ENCODE measurements at regions not wholly inside any gene's neighbourhood (a gene's known extent, or its start where the extent isn't known, plus 50 kb on each side); places are given as distances from the start of the nearest gene placed in this dataset.

DNA sequence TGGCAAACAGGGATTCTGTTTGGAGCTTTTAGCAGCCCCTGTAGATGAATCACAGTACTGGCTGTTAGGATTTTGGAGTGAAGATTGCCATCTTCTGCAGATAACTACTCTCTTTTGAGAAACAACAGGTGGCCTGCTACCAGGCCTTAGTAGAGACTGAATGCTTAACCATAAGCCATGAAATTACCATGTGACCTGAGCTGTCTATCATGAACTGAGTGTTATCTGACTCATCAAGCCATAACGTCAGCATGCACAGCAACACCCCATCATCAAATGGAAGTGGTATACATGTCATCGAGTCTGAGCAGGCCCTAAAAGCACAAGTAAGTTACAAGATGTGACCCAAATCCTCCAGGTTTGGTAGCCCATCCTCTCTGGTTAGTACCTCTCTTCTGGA, 132.6 kb downstream of the GPR63 start:
- Mint-ChIP-seq H3K27ac (no peak overlapping the region), H3K9me3 (peaks cover 8% of the 10 kb centered on the region), H3K4me3 (no peak overlapping the region), H3K36me3 (no peaks in the 10 kb centered on the region), H3K27me3 (ENCODE audit: low read depth) (no peaks in the 10 kb centered on the region), H3K4me1 (no peaks in the 10 kb centered on the region)
- DNase-seq (ENCODE audit: low spot score), result no peak
- CTCF ChIA-PET, result no interaction called here
- POLR2A ChIA-PET, result no interaction called here
- no peak for ATAC-seq
- TF ChIP-seq, protein P1, sequence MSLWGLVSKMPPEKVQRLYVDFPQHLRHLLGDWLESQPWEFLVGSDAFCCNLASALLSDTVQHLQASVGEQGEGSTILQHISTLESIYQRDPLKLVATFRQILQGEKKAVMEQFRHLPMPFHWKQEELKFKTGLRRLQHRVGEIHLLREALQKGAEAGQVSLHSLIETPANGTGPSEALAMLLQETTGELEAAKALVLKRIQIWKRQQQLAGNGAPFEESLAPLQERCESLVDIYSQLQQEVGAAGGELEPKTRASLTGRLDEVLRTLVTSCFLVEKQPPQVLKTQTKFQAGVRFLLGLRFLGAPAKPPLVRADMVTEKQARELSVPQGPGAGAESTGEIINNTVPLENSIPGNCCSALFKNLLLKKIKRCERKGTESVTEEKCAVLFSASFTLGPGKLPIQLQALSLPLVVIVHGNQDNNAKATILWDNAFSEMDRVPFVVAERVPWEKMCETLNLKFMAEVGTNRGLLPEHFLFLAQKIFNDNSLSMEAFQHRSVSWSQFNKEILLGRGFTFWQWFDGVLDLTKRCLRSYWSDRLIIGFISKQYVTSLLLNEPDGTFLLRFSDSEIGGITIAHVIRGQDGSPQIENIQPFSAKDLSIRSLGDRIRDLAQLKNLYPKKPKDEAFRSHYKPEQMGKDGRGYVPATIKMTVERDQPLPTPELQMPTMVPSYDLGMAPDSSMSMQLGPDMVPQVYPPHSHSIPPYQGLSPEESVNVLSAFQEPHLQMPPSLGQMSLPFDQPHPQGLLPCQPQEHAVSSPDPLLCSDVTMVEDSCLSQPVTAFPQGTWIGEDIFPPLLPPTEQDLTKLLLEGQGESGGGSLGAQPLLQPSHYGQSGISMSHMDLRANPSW (CRISPR knock-in tag; conservative IDR thresholded peaks at IDR 0.05; ENCODE audit: low read depth), result no peak
- TF ChIP-seq, protein P2, sequence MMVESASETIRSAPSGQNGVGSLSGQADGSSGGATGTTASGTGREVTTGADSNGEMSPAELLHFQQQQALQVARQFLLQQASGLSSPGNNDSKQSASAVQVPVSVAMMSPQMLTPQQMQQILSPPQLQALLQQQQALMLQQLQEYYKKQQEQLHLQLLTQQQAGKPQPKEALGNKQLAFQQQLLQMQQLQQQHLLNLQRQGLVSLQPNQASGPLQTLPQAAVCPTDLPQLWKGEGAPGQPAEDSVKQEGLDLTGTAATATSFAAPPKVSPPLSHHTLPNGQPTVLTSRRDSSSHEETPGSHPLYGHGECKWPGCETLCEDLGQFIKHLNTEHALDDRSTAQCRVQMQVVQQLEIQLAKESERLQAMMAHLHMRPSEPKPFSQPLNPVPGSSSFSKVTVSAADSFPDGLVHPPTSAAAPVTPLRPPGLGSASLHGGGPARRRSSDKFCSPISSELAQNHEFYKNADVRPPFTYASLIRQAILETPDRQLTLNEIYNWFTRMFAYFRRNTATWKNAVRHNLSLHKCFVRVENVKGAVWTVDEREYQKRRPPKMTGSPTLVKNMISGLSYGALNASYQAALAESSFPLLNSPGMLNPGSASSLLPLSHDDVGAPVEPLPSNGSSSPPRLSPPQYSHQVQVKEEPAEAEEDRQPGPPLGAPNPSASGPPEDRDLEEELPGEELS (CRISPR knock-in tag; IDR thresholded peaks at IDR 0.05), result no peak
- TF ChIP-seq, protein P3, sequence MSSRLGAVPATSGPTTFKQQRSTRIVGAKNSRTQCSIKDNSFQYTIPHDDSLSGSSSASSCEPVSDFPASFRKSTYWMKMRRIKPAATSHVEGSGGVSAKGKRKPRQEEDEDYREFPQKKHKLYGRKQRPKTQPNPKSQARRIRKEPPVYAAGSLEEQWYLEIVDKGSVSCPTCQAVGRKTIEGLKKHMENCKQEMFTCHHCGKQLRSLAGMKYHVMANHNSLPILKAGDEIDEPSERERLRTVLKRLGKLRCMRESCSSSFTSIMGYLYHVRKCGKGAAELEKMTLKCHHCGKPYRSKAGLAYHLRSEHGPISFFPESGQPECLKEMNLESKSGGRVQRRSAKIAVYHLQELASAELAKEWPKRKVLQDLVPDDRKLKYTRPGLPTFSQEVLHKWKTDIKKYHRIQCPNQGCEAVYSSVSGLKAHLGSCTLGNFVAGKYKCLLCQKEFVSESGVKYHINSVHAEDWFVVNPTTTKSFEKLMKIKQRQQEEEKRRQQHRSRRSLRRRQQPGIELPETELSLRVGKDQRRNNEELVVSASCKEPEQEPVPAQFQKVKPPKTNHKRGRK (CRISPR knock-in tag; IDR thresholded peaks at IDR 0.05; ENCODE audit: borderline replicate concordance), result no peak
- no peak for TF ChIP-seq ZNF671 (CRISPR knock-in tag; IDR thresholded peaks at IDR 0.05)
- TF ChIP-seq ZNF317 (CRISPR knock-in tag; IDR thresholded peaks at IDR 0.05; ENCODE audit: borderline replicate concordance, low read depth), result no peak

DNA sequence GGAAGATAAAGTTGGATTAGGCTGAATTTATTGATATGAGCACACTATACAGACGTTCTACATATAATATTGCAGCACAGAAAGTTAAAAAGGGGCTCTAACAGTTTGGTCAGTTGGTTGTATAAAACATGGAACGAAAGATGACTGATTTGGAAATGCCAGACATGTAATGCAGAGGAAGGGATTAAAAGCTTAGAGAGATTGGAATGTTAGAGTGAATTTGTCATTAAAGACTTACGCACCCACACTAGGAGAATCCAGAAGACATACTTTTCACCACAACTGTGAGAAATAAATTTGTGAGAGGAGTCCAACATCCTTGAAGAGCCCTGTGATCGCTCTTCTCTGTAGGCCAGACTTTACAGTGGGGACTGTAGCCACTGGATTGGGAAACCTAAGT, 134.7 kb downstream of the GPR63 start:
- peaks cover 8% of the 10 kb centered on the region for H3K9me3 Mint-ChIP-seq
- H3K4me3 Mint-ChIP-seq, result no peak overlapping the region
- POLR2A ChIA-PET, result no interaction called here
- no peak for ATAC-seq
- CTCF ChIA-PET, result no interaction called here
- no peaks in the 10 kb centered on the region for H3K27me3 Mint-ChIP-seq (ENCODE audit: low read depth)
- no peaks in the 10 kb centered on the region for H3K36me3 Mint-ChIP-seq
- TF ChIP-seq NR1H2 (CRISPR knock-in tag; IDR thresholded peaks at IDR 0.05) (no peak), ELF4 (CRISPR knock-in tag; IDR thresholded peaks at IDR 0.05; ENCODE audit: low read depth) (no peak), ZNF121 (CRISPR knock-in tag; IDR thresholded peaks at IDR 0.05) (no peak), ATF1 (CRISPR knock-in tag; IDR thresholded peaks at IDR 0.05) (no peak), SMAD4 (CRISPR knock-in tag; IDR thresholded peaks at IDR 0.05) (no peak), NFYB (CRISPR knock-in tag; conservative IDR thresholded peaks at IDR 0.05; ENCODE audit: low read depth) (no peak), FOXJ3 (CRISPR knock-in tag; IDR thresholded peaks at IDR 0.05; ENCODE audit: borderline replicate concordance) (no peak), OVOL2 (CRISPR knock-in tag; IDR thresholded peaks at IDR 0.05; ENCODE audit: borderline replicate concordance) (no peak), RELA (CRISPR knock-in tag; IDR thresholded peaks at IDR 0.05; ENCODE audit: borderline replicate concordance) (no peak)
- TF ChIP-seq, protein P3 (CRISPR knock-in tag; IDR thresholded peaks at IDR 0.05; ENCODE audit: borderline replicate concordance), result no peak
- TF ChIP-seq, protein P4, sequence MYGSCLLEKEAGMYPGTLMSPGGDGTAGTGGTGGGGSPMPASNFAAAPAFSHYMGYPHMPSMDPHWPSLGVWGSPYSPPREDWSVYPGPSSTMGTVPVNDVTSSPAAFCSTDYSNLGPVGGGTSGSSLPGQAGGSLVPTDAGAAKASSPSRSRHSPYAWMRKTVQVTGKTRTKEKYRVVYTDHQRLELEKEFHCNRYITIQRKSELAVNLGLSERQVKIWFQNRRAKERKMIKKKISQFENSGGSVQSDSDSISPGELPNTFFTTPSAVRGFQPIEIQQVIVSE (CRISPR knock-in tag; IDR thresholded peaks at IDR 0.05; ENCODE audit: borderline replicate concordance), result no peak
- TF ChIP-seq, protein P5, sequence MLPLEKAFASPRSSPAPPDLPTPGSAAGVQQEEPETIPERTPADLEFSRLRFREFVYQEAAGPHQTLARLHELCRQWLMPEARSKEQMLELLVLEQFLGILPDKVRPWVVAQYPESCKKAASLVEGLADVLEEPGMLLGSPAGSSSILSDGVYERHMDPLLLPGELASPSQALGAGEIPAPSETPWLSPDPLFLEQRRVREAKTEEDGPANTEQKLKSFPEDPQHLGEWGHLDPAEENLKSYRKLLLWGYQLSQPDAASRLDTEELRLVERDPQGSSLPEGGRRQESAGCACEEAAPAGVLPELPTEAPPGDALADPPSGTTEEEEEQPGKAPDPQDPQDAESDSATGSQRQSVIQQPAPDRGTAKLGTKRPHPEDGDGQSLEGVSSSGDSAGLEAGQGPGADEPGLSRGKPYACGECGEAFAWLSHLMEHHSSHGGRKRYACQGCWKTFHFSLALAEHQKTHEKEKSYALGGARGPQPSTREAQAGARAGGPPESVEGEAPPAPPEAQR (CRISPR knock-in tag; IDR thresholded peaks at IDR 0.05), result no peak
- TF ChIP-seq, protein P6, sequence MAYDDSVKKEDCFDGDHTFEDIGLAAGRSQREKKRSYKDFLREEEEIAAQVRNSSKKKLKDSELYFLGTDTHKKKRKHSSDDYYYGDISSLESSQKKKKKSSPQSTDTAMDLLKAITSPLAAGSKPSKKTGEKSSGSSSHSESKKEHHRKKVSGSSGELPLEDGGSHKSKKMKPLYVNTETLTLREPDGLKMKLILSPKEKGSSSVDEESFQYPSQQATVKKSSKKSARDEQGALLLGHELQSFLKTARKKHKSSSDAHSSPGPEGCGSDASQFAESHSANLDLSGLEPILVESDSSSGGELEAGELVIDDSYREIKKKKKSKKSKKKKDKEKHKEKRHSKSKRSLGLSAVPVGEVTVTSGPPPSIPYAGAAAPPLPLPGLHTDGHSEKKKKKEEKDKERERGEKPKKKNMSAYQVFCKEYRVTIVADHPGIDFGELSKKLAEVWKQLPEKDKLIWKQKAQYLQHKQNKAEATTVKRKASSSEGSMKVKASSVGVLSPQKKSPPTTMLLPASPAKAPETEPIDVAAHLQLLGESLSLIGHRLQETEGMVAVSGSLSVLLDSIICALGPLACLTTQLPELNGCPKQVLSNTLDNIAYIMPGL (CRISPR knock-in tag; IDR thresholded peaks at IDR 0.05), result no peak
- TF ChIP-seq, protein P7, sequence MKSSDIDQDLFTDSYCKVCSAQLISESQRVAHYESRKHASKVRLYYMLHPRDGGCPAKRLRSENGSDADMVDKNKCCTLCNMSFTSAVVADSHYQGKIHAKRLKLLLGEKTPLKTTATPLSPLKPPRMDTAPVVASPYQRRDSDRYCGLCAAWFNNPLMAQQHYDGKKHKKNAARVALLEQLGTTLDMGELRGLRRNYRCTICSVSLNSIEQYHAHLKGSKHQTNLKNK (CRISPR knock-in tag; IDR thresholded peaks at IDR 0.05), result no peak
- TF ChIP-seq, protein P8, sequence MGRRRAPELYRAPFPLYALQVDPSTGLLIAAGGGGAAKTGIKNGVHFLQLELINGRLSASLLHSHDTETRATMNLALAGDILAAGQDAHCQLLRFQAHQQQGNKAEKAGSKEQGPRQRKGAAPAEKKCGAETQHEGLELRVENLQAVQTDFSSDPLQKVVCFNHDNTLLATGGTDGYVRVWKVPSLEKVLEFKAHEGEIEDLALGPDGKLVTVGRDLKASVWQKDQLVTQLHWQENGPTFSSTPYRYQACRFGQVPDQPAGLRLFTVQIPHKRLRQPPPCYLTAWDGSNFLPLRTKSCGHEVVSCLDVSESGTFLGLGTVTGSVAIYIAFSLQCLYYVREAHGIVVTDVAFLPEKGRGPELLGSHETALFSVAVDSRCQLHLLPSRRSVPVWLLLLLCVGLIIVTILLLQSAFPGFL (CRISPR knock-in tag; IDR thresholded peaks at IDR 0.05; ENCODE audit: borderline replicate concordance), result no peak
- TF ChIP-seq, protein P9, sequence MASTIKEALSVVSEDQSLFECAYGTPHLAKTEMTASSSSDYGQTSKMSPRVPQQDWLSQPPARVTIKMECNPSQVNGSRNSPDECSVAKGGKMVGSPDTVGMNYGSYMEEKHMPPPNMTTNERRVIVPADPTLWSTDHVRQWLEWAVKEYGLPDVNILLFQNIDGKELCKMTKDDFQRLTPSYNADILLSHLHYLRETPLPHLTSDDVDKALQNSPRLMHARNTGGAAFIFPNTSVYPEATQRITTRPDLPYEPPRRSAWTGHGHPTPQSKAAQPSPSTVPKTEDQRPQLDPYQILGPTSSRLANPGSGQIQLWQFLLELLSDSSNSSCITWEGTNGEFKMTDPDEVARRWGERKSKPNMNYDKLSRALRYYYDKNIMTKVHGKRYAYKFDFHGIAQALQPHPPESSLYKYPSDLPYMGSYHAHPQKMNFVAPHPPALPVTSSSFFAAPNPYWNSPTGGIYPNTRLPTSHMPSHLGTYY (CRISPR knock-in tag; IDR thresholded peaks at IDR 0.05), result no peak
- no peaks in the 10 kb centered on the region for H3K4me1 Mint-ChIP-seq
- no peak overlapping the region for H3K27ac Mint-ChIP-seq
- DNase-seq (ENCODE audit: low spot score), result no peak

All from WTC11 (cell line).